GM19467 (cell line): ENCODE measurements at regions not wholly inside any gene's neighbourhood (a gene's known extent, or its start where the extent isn't known, plus 50 kb on each side); places are given as distances from the start of the nearest gene placed in this dataset.
"Not testable (repeated sequence)": the region's sequence is repeated elsewhere in the genome, so short reads cannot be mapped to it uniquely, and the experiment has no call there.

Experiments
- ATAC-seq: cut with Tn5 transposase; IDR thresholded peaks from one replicate; pipeline ENCODE4 v1.9.1; 2021; ENCODE audit warnings: mild to moderate bottlenecking, moderate library complexity; ENCODE audit not compliant: unreplicated experiment

DNA sequence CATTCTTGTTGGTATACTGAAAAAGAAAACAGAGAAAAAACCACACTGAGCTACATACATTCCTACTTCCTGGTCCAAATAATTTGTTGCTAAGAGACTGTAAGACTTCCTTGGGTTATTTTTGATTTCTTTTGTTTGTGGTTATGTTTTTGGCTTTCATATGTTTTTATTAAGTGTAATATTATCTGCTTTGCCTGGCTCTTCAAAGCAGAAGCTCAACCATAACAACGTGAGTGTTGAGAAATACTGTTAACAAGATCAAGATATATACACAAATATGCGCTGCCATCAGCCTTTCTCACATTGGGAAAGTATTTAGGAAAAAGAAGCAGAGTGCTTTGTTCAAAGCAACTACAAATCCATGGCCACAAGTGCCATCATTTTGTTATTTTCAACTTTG lies 556.2 kb upstream of the CBLB start:
- no peak for ATAC-seq

DNA sequence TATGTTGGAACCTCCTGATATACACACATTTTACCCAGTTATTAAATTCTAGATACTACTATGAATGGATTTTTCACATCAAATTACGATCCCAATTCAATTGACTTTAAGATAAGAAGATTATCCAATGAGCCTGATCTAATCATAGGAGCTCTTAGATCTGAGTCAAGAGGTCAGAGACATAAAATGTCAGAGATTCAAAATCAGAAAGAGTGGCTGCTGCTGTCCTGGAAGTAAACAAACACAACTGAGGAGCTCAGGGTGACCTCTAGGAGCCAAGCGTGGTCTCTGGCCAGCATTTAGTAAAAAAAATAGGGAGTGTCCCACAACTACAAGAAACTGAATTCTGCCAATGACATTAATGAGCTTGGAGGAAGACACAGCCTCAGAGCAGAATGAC lies 557.1 kb upstream of the CBLB start:
- no peak for ATAC-seq

GRCh38 chr3:106428565-106428994 lies 559.8 kb upstream of the CBLB start:
- ATAC-seq, result no peak

- ATAC-seq, result no peak
Measured at GRCh38 chr3:106431721-106432120, 562.9 kb upstream of the CBLB start.

GRCh38 chr3:106435899-106436453 lies 567.2 kb upstream of the CBLB start:
- no peak for ATAC-seq

DNA sequence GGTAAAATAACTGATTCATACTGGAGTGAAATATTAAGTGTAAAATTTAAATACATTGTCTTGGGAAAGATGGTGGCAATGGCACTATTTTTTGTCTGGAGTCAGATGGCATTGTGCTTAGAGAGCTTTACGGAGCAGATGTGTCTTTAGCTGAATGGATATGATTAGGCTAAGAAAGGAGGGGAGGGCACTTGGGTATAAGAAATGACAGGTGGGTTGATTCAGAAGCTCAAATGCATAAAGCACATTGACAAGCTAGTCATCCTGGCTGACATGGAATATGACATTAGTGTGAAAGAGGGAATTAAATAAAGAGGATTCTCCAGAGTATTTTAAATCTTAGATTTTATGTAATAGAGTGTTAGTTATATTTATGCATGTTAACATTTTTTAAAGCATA lies 570.1 kb upstream of the CBLB start:
- ATAC-seq, result no peak

- peak; percentile 74 for ATAC-seq
Measured at GRCh38 chr3:106440672-106441071, 571.9 kb upstream of the CBLB start.

GRCh38 chr3:106446271-106446670 lies 577.5 kb upstream of the CBLB start:
- no peak for ATAC-seq

- ATAC-seq, result no peak
Measured at GRCh38 chr3:106447723-106448301, 579.0 kb upstream of the CBLB start.

- not testable (repeated sequence) for ATAC-seq
Measured at GRCh38 chr3:106448372-106448966, 579.7 kb upstream of the CBLB start.

GRCh38 chr3:106452096-106452495 lies 583.3 kb upstream of the CBLB start:
- no peak for ATAC-seq

DNA sequence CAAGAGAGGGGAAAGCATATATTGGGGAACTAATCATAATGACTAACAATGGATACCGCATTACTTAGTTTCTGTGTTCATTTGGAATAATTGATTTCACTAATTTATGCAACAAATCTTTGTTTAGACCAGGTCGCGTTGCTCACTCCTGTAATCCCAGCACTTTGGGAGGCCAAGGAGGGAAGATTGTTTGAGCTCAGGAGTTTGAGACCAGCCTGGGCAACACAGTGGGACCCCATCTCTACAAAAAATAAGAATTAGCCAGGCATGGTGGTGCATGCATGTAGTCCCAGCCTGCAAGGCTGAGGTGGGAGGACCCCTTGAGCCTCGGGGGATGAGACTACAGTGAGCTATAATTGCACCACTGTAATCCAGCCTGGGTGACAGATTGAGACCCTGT lies 585.7 kb upstream of the CBLB start:
- no peak for ATAC-seq

GRCh38 chr3:106457281-106458180 lies 588.7 kb upstream of the CBLB start:
- peak; percentile 97 for ATAC-seq

DNA sequence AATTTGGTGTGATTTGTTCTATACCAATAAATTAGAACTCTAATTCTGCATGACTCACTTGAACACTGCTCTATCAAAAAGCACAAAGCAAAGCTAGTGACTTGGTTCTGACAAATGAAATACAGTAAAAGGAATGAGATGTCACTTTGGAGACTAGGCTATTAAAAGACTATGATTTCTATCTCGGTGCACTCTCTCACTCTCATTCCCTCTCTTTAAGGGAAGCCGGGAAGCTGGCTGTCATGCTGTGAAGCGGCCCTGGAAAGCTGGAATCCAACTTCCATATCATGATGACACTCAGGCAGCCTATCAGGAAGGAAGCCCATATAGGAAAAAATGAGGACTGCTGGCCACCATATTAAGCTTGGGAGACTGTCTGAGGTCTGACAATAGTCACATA lies 590.1 kb upstream of the CBLB start:
- ATAC-seq, result no peak

GRCh38 chr3:106466881-106467280 lies 598.1 kb upstream of the CBLB start:
- no peak for ATAC-seq

- no peak for ATAC-seq
Measured at GRCh38 chr3:106473576-106474475, 605.0 kb upstream of the CBLB start.

GRCh38 chr3:106482451-106482850 lies 613.6 kb upstream of the CBLB start:
- no peak for ATAC-seq

DNA sequence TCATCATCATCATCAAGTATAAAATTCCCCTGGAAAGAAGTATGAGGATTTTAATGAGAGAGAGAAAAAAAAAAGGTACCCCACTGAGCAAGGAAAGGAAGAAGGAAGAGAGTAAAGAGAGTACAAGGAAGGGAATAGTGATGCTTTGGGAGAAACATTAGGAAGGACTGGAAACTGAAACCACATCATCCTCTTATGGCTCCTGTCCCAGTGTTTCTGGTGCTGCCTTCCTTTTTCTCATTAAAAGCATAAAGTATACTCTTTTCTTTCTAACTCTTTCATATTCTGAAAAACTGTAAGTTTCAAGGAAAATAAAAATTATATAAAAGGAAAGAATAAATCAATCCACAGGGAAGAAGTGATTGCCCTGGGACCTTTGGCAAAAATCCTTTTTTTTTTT lies 616.4 kb upstream of the CBLB start:
- ATAC-seq, result no peak

GRCh38 chr3:106485802-106486201 lies 617.0 kb upstream of the CBLB start:
- no peak for ATAC-seq

DNA sequence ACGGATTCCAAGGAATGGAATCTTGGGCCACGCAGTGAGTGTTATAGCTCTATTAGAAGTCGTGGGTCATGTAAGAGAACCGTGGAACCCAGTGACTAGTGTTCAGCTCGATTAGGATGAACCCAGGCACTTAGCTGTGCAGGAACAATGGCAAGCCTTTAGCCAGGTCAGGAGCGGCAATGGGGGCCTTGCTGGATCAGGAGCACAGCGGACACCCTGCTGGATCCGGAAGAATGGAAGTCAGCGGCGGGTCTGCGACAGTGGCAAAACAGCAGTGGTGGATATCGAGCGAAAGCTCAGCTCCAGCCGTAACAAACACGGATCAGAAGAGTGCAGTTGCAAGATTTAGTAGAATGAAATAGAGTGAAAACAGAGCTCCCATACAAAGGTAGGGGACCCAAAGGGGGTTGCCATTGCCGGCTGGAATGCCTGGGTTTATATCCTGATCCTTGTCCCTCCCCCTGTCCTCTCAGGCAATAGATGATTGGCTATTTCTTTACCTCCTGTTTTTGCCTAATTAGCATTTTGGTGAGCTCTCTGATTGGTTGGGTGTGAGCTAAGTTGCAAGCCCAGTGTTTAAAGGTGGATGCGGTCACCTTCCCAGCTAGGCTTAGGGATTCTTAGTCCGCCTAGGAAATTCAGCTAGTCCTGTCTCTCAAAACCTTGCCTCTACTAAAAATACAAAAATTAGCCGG lies 618.3 kb upstream of the CBLB start:
- not testable (repeated sequence) for ATAC-seq
